ENCODE measurements at regions not wholly inside any gene's neighbourhood (a gene's known extent, or its start where the extent isn't known, plus 50 kb on each side); places are given as distances from the start of the nearest gene placed in this dataset.

GRCh38 chrX:10040961-10041360 lies 73.8 kb downstream of the CLDN34 start (continued):
- TF ChIP-seq ZNF462 (CRISPR knock-in tag; IDR thresholded peaks at IDR 0.05) = no peak

GRCh38 chrX:10041383-10041782 lies 74.2 kb downstream of the CLDN34 start:
- Mint-ChIP-seq H3K4me3 (peak overlapping the region; percentile 42), H3K4me1 (peaks cover 21% of the 10 kb centered on the region), H3K27ac (peak overlapping the region; percentile 90), H3K36me3 (ENCODE audit: low read depth) (peaks cover 4% of the 10 kb centered on the region), H3K27me3 (ENCODE audit: insufficient read depth, low read depth, poor library complexity) (no peaks in the 10 kb centered on the region), H3K9me3 (no peaks in the 10 kb centered on the region)
- peak; percentile 72 for DNase-seq (ENCODE audit: low spot score)
- H3K9me2 ChIP-seq (ENCODE audit: insufficient read depth) = no peaks in the 10 kb centered on the region
- no peak overlapping the region for H3K4me3 ChIP-seq
- no peaks in the 10 kb centered on the region for H4K20me1 ChIP-seq (replicated peaks; ENCODE audit: insufficient read depth)
- H3F3A ChIP-seq (replicated peaks; ENCODE audit: low read depth) = no peaks in the 10 kb centered on the region
- H3K79me2 ChIP-seq (replicated peaks; ENCODE audit: insufficient read depth) = peaks cover 34% of the 10 kb centered on the region
- H3K27ac ChIP-seq (ENCODE audit: low read depth) = peak overlapping the region; percentile 92
- H3K4me1 ChIP-seq (ENCODE audit: insufficient read depth) = peaks cover 12% of the 10 kb centered on the region
- 0 out of 2 replicates have a peak overlapping the region, but pooled peaks have one; percentile 28 for H3K4me2 ChIP-seq
- ATAC-seq = peak; percentile 77
- no peak overlapping the region for H2AFZ ChIP-seq
- TF ChIP-seq NANOG (IDR thresholded peaks at IDR 0.05; ENCODE audit: borderline replicate concordance) = 0 out of 2 replicates have a peak, but pooled peaks have one; percentile 26
- no peak for TF ChIP-seq REST (IDR thresholded peaks at IDR 0.05; ENCODE audit: unreplicated experiment)
- H3K36me3 ChIP-seq (ENCODE audit: insufficient read depth) = no peaks in the 10 kb centered on the region
- no peaks in the 10 kb centered on the region for H3K27me3 ChIP-seq (ENCODE audit: insufficient read depth)

Measured in GM23338 (cell line).